ENCODE measurements at regions not wholly inside any gene's neighbourhood (a gene's known extent, or its start where the extent isn't known, plus 50 kb on each side); places are given as distances from the start of the nearest gene placed in this dataset.

- no peak for TF ChIP-seq POLR2AphosphoS5 (IDR thresholded peaks at IDR 0.05)
- no peak for TF ChIP-seq EP300 (IDR thresholded peaks at IDR 0.05)
- no peak for TF ChIP-seq POLR2A (IDR thresholded peaks at IDR 0.05)
- TF ChIP-seq CTCF (IDR thresholded peaks at IDR 0.05), result no peak
- Histone ChIP-seq H3K4me3 (no peak overlapping the region), H3K27me3 (peaks cover 0 to 7% (median 0%) of the 10 kb centered on the region in 3 donors), H3K27ac (no peak overlapping the region), H3K36me3 (no peaks in the 10 kb centered on the region), H3K9me3 (no peaks in the 10 kb centered on the region), H3K4me1 (no peaks in the 10 kb centered on the region)
- no peak for DNase-seq
- intact Hi-C loops (cut with DNase I), result no loop called here
Measured at GRCh38 chr11:114815176-114815575, 136.8 kb downstream of the NXPE2 start.

GRCh38 chr11:114815761-114816160 lies 137.4 kb downstream of the NXPE2 start:
- no peak overlapping the region for H3K27ac ChIP-seq
- intact Hi-C loops (cut with DNase I), result no loop called here
- TF ChIP-seq POLR2AphosphoS5 (IDR thresholded peaks at IDR 0.05) (no peak), POLR2A (IDR thresholded peaks at IDR 0.05) (no peak), CTCF (IDR thresholded peaks at IDR 0.05) (no peak), EP300 (IDR thresholded peaks at IDR 0.05) (no peak)
- no peak overlapping the region for H3K4me3 ChIP-seq
- WGBS, 2 donors, result 86% methylated on average over 1 of the region's 1 CpG
- peaks cover 0 to 7% (median 0%) of the 10 kb centered on the region in 3 donors for H3K27me3 ChIP-seq
- H3K9me3 ChIP-seq, result no peaks in the 10 kb centered on the region
- no peaks in the 10 kb centered on the region for H3K4me1 ChIP-seq
- no peak for DNase-seq
- no peaks in the 10 kb centered on the region for H3K36me3 ChIP-seq

- H3K27me3 ChIP-seq, result peaks cover 0 to 7% (median 0%) of the 10 kb centered on the region in 3 donors
- no peaks in the 10 kb centered on the region for H3K36me3 ChIP-seq
- 79 to 84% methylated on average over 2 of the region's 2 CpGs for WGBS, 2 donors
- no peak for TF ChIP-seq POLR2AphosphoS5 (IDR thresholded peaks at IDR 0.05)
- TF ChIP-seq EP300 (IDR thresholded peaks at IDR 0.05), result no peak
- no peak for TF ChIP-seq POLR2A (IDR thresholded peaks at IDR 0.05)
- TF ChIP-seq CTCF (IDR thresholded peaks at IDR 0.05), result no peak
- no peak for DNase-seq
- no peak overlapping the region for H3K4me3 ChIP-seq
- H3K27ac ChIP-seq, result no peak overlapping the region
- no peaks in the 10 kb centered on the region for H3K9me3 ChIP-seq
- intact Hi-C loops (cut with DNase I), result no loop called here
- no peaks in the 10 kb centered on the region for H3K4me1 ChIP-seq
Measured at GRCh38 chr11:114816791-114817190, 138.5 kb downstream of the NXPE2 start.

- WGBS, 2 donors, result 31 to 40% methylated on average over 6 of the region's 6 CpGs
- DNase-seq, result no peak
- intact Hi-C loops (cut with DNase I), result no loop called here
- Histone ChIP-seq H3K4me1 (no peaks in the 10 kb centered on the region), H3K27me3 (peaks cover 0 to 7% (median 0%) of the 10 kb centered on the region in 3 donors), H3K27ac (no peak overlapping the region), H3K36me3 (no peaks in the 10 kb centered on the region), H3K4me3 (no peak overlapping the region), H3K9me3 (no peaks in the 10 kb centered on the region)
- TF ChIP-seq POLR2AphosphoS5 (IDR thresholded peaks at IDR 0.05) (no peak), CTCF (IDR thresholded peaks at IDR 0.05) (no peak), EP300 (IDR thresholded peaks at IDR 0.05) (no peak), POLR2A (IDR thresholded peaks at IDR 0.05) (no peak)
Measured at GRCh38 chr11:114818382-114818781, 140.1 kb downstream of the NXPE2 start.

GRCh38 chr11:114819028-114819427 lies 140.7 kb downstream of the NXPE2 start:
- Histone ChIP-seq H3K4me3 (no peak overlapping the region), H3K4me1 (no peaks in the 10 kb centered on the region), H3K36me3 (no peaks in the 10 kb centered on the region), H3K9me3 (no peaks in the 10 kb centered on the region), H3K27me3 (peaks cover 0 to 7% (median 0%) of the 10 kb centered on the region in 3 donors), H3K27ac (no peak overlapping the region)
- no peak for TF ChIP-seq POLR2AphosphoS5 (IDR thresholded peaks at IDR 0.05)
- 76 to 82% methylated on average over 4 of the region's 4 CpGs for WGBS, 2 donors
- no peak for DNase-seq
- intact Hi-C loops (cut with DNase I), result no loop called here
